Esophagus squamous epithelium (tissue), 5 donors: ENCODE measurements at regions not wholly inside any gene's neighbourhood (a gene's known extent, or its start where the extent isn't known, plus 50 kb on each side); places are given as distances from the start of the nearest gene placed in this dataset.
A peak's percentile ranks its signal among the peaks of the same experiment; 100 is the strongest.

Experiments
- DNase-seq: peaks from one replicate; lab custom pipeline; 2025; lab: John Stamatoyannopoulos, UW
- H3K27ac ChIP-seq, 4 donors: fragments of 200-600 bp; sonication (generic); one replicate each; pipeline ENCODE4 v1.5.1; 2016 to 2019; ENCODE audit warnings: mild to moderate bottlenecking in 1 of 4
- H3K27me3 ChIP-seq, 4 donors: fragments of 200-600 bp; sonication (generic); 1 replicate in 3 of 4; 2 replicates in 1 of 4; pipeline versions ENCODE4 v1.5.1 to v1.6.0; 2017 to 2021; ENCODE audit warnings: antibody characterized with exemption in 1 of 4
- H3K36me3 ChIP-seq, 3 donors: fragments of 200-600 bp; sonication (generic); one replicate each; pipeline ENCODE4 v1.5.1; 2016 to 2019
- H3K4me1 ChIP-seq, 3 donors: fragments of 200-600 bp; sonication (generic); one replicate each; pipeline ENCODE4 v1.5.1; 2017 to 2019
- H3K4me3 ChIP-seq, 4 donors: fragments of 200-600 bp; sonication (generic); 1 replicate in 3 of 4; 2 replicates in 1 of 4; pipeline ENCODE4 v1.5.1; 2016 to 2019; ENCODE audit warnings: mild to moderate bottlenecking in 2 of 4, moderate library complexity in 1 of 4
- H3K9me3 ChIP-seq, 3 donors: fragments of 200-600 bp; sonication (generic); one replicate each; pipeline ENCODE4 v1.5.1; 2016 to 2019
- CTCF ChIP-seq, 6 experiments: fragments of 450-650 bp in 4 of 6; fragments of 200-600 bp in 2 of 6; sonication (generic) in 2 of 6; IDR thresholded peaks; one replicate each; pipeline ENCODE4 v1.5.1; 2016 to 2019; ENCODE audit warnings: antibody characterized with exemption in 6 of 6, mild to moderate bottlenecking in 4 of 6, moderate library complexity in 4 of 6
- POLR2A ChIP-seq, 4 donors: fragments of 450-650 bp; IDR thresholded peaks; one replicate each; pipeline ENCODE4 v1.6.1; 2017; ENCODE audit warnings: antibody characterized with exemption in 4 of 4, mild to moderate bottlenecking in 4 of 4, moderate library complexity in 3 of 4
- WGBS, 2 donors: methylation state at CpG; one replicate each; pipeline ENCODE4 v1.1.5; 2018; 5-methylcytosine and 5-hydroxymethylcytosine counted together
- intact Hi-C: fragments of 100-400 bp; cut with DNase I; formaldehyde crosslinking; loops from one replicate; pipeline ENCODE4 v1.15.0; 2022
- donor health status: DM: yes; HTN: yes; CAD: no.

- H3K4me3 ChIP-seq = no peak overlapping the region
- intact Hi-C loops = no loop called here
- DNase-seq = no peak
- TF ChIP-seq CTCF (IDR thresholded peaks at IDR 0.05) (no peak), POLR2A (IDR thresholded peaks at IDR 0.05) (no peak)
- no peaks in the 10 kb centered on the region for H3K4me1 ChIP-seq
- no peaks in the 10 kb centered on the region for H3K27me3 ChIP-seq
- no peaks in the 10 kb centered on the region for H3K9me3 ChIP-seq
- WGBS, 2 donors = 73 to 87% methylated on average over 3 of the region's 3 CpGs
- no peaks in the 10 kb centered on the region for H3K36me3 ChIP-seq
- H3K27ac ChIP-seq = no peak overlapping the region
These were observed 197.5 kb upstream of the MAN1A1 start for GRCh38 chr6:119547024-119547423.

GRCh38 chr6:119545245-119545644, 195.7 kb upstream of the MAN1A1 start:
- Histone ChIP-seq H3K4me3 (no peak overlapping the region), H3K27ac (no peak overlapping the region), H3K36me3 (no peaks in the 10 kb centered on the region), H3K27me3 (no peaks in the 10 kb centered on the region), H3K4me1 (peaks cover 0 to 15% (median 10%) of the 10 kb centered on the region in 3 donors), H3K9me3 (no peaks in the 10 kb centered on the region)
- WGBS, 2 donors = 100% methylated on average over 1 of the region's 1 CpG; no CpG with 5 or more reads in 1 of the 2 donors
- TF ChIP-seq CTCF (IDR thresholded peaks at IDR 0.05) (no peak), POLR2A (IDR thresholded peaks at IDR 0.05) (no peak)
- intact Hi-C loops = no loop called here
- no peak for DNase-seq

GRCh38 chr6:119544325-119545175, 195.0 kb upstream of the MAN1A1 start:
- Histone ChIP-seq H3K27me3 (no peaks in the 10 kb centered on the region), H3K4me1 (peaks cover 0 to 17% (median 13%) of the 10 kb centered on the region in 3 donors), H3K4me3 (no peak overlapping the region), H3K9me3 (no peaks in the 10 kb centered on the region), H3K36me3 (no peaks in the 10 kb centered on the region), H3K27ac (no peak overlapping the region)
- intact Hi-C loops = no loop called here
- DNase-seq = no peak
- TF ChIP-seq POLR2A (IDR thresholded peaks at IDR 0.05) = no peak
- no peak for TF ChIP-seq CTCF (IDR thresholded peaks at IDR 0.05)
- 62 to 89% methylated on average over 4 of the region's 4 CpGs for WGBS, 2 donors

GRCh38 chr6:119543332-119543731, 193.8 kb upstream of the MAN1A1 start:
- H3K27ac ChIP-seq = no peak overlapping the region
- H3K27me3 ChIP-seq = no peaks in the 10 kb centered on the region
- H3K4me1 ChIP-seq = peaks cover 0 to 17% (median 13%) of the 10 kb centered on the region in 3 donors
- DNase-seq = no peak
- no peak for TF ChIP-seq POLR2A (IDR thresholded peaks at IDR 0.05)
- no peak for TF ChIP-seq CTCF (IDR thresholded peaks at IDR 0.05)
- H3K36me3 ChIP-seq = no peaks in the 10 kb centered on the region
- no peak overlapping the region for H3K4me3 ChIP-seq
- no peaks in the 10 kb centered on the region for H3K9me3 ChIP-seq
- 78 to 83% methylated on average over 2 of the region's 2 CpGs for WGBS, 2 donors
- intact Hi-C loops = no loop called here

- intact Hi-C loops = no loop called here
- Histone ChIP-seq H3K36me3 (no peaks in the 10 kb centered on the region), H3K9me3 (no peaks in the 10 kb centered on the region), H3K27me3 (no peaks in the 10 kb centered on the region), H3K27ac (peak overlapping the region in 2 of 4 donors; percentile 54 to 66), H3K4me3 (no peak overlapping the region), H3K4me1 (peaks cover 0 to 17% (median 13%) of the 10 kb centered on the region in 3 donors)
- WGBS, 2 donors = 95 to 100% methylated on average over 1 of the region's 1 CpG
- TF ChIP-seq CTCF (IDR thresholded peaks at IDR 0.05) (no peak), POLR2A (IDR thresholded peaks at IDR 0.05) (no peak)
- DNase-seq = no peak
These were observed 192.5 kb upstream of the MAN1A1 start for GRCh38 chr6:119542037-119542436.
